ENCODE measurements at regions not wholly inside any gene's neighbourhood (a gene's known extent, or its start where the extent isn't known, plus 50 kb on each side); places are given as distances from the start of the nearest gene placed in this dataset.
"Not testable (repeated sequence)": the region's sequence is repeated elsewhere in the genome, so short reads cannot be mapped to it uniquely, and the experiment has no call there.

- Histone ChIP-seq H3K4me1 (no peaks in the 10 kb centered on the region), H3K4me3 (no peak overlapping the region), H3K9me3 (peaks cover 0 to 7% (median 0%) of the 10 kb centered on the region in 4 donors), H3K27me3 (no peaks in the 10 kb centered on the region), H3K27ac (replicated peaks in 1 of 4) (no peak overlapping the region), H3K36me3 (no peaks in the 10 kb centered on the region)
- 54% methylated on average over 1 of the region's 1 CpG for WGBS
- intact Hi-C loops (cut with DNase I): no loop called here
- no peak for DNase-seq (ENCODE audit: extremely low spot score)
- no peak for TF ChIP-seq CTCF (IDR thresholded peaks at IDR 0.05)
- TF ChIP-seq POLR2AphosphoS5 (IDR thresholded peaks at IDR 0.05): no peak
- TF ChIP-seq POLR2A (IDR thresholded peaks at IDR 0.05; ENCODE audit: low read depth): no peak
- TF ChIP-seq EP300 (IDR thresholded peaks at IDR 0.05): no peak
These were observed 493.3 kb upstream of the NAALADL2 start for GRCh38 chr3:174365796-174366195.

- 76% methylated on average over 5 of the region's 5 CpGs for whole genome bisulfite sequencing
- H3K4me1 ChIP-seq; H3K9me3 ChIP-seq; intact Hi-C loops (cut with DNase I); H3K36me3 ChIP-seq; H3K27ac ChIP-seq (replicated peaks in 1 of 4); DNase-seq (ENCODE audit: extremely low spot score); H3K4me3 ChIP-seq; H3K27me3 ChIP-seq: not testable (repeated sequence)
These were observed 492.2 kb upstream of the NAALADL2 start for GRCh38 chr3:174366904-174367303.

GRCh38 chr3:174376346-174376745 lies 482.8 kb upstream of the NAALADL2 start:
- H3K9me3 ChIP-seq: no peaks in the 10 kb centered on the region
- TF ChIP-seq POLR2AphosphoS5 (IDR thresholded peaks at IDR 0.05) (no peak), EP300 (IDR thresholded peaks at IDR 0.05) (no peak), POLR2A (IDR thresholded peaks at IDR 0.05; ENCODE audit: low read depth) (no peak), CTCF (IDR thresholded peaks at IDR 0.05) (no peak)
- H3K36me3 ChIP-seq: no peaks in the 10 kb centered on the region
- no peak overlapping the region for H3K4me3 ChIP-seq
- H3K4me1 ChIP-seq: no peaks in the 10 kb centered on the region
- H3K27me3 ChIP-seq: no peaks in the 10 kb centered on the region
- DNase-seq (ENCODE audit: extremely low spot score): no peak
- intact Hi-C loops (cut with DNase I): no loop called here
- no peak overlapping the region for H3K27ac ChIP-seq (replicated peaks in 1 of 4)

GRCh38 chr3:174377096-174377495 lies 482.0 kb upstream of the NAALADL2 start:
- no peaks in the 10 kb centered on the region for H3K27me3 ChIP-seq
- H3K4me3 ChIP-seq: no peak overlapping the region
- H3K36me3 ChIP-seq: no peaks in the 10 kb centered on the region
- intact Hi-C loops (cut with DNase I): no loop called here
- TF ChIP-seq CTCF (IDR thresholded peaks at IDR 0.05) (no peak), POLR2A (IDR thresholded peaks at IDR 0.05; ENCODE audit: low read depth) (no peak), POLR2AphosphoS5 (IDR thresholded peaks at IDR 0.05) (no peak), EP300 (IDR thresholded peaks at IDR 0.05) (no peak)
- no peaks in the 10 kb centered on the region for H3K9me3 ChIP-seq
- 98% methylated on average over 32 of the region's 32 CpGs for WGBS
- DNase-seq (ENCODE audit: extremely low spot score): no peak
- no peak overlapping the region for H3K27ac ChIP-seq (replicated peaks in 1 of 4)
- H3K4me1 ChIP-seq: no peaks in the 10 kb centered on the region

- WGBS: 97% methylated on average over 13 of the region's 13 CpGs
These were observed 481.4 kb upstream of the NAALADL2 start for GRCh38 chr3:174377684-174378083.

More at GRCh38 chr3:174377684-174378083, 481.4 kb upstream of the NAALADL2 start:
- H3K27me3 ChIP-seq: no peaks in the 10 kb centered on the region
- no peaks in the 10 kb centered on the region for H3K9me3 ChIP-seq
- H3K36me3 ChIP-seq: no peaks in the 10 kb centered on the region
- intact Hi-C loops (cut with DNase I): no loop called here
- TF ChIP-seq CTCF (IDR thresholded peaks at IDR 0.05): no peak
- TF ChIP-seq POLR2A (IDR thresholded peaks at IDR 0.05; ENCODE audit: low read depth): no peak
- no peak for TF ChIP-seq EP300 (IDR thresholded peaks at IDR 0.05)
- TF ChIP-seq POLR2AphosphoS5 (IDR thresholded peaks at IDR 0.05): no peak
- no peak overlapping the region for H3K27ac ChIP-seq (replicated peaks in 1 of 4)
- no peaks in the 10 kb centered on the region for H3K4me1 ChIP-seq
- no peak for DNase-seq (ENCODE audit: extremely low spot score)
- no peak overlapping the region for H3K4me3 ChIP-seq
